ENCODE measurements at regions not wholly inside any gene's neighbourhood (a gene's known extent, or its start where the extent isn't known, plus 50 kb on each side); places are given as distances from the start of the nearest gene placed in this dataset.

GRCh38 chr6:94196891-94197290, 777.5 kb upstream of the EPHA7 start:
- H3K9me1 ChIP-seq (replicated peaks; ENCODE audit: control insufficient read depth, extremely low read depth, insufficient read depth, low read length) = no peaks in the 10 kb centered on the region
- no peaks in the 10 kb centered on the region for H3K9me3 ChIP-seq (replicated peaks; ENCODE audit: control insufficient read depth, insufficient read depth, low read length)
- ChIA-PET POLR2A (no interaction called here), CTCF (no interaction called here)
- no peak for TF ChIP-seq MYC (IDR thresholded peaks at IDR 0.05; ENCODE audit: low read depth, low read length)
- no peak for TF ChIP-seq CTCF (IDR thresholded peaks at IDR 0.05; ENCODE audit: extremely low read depth in 1 of 2, insufficient read depth in 1 of 2, low read depth in 1 of 2, low read length in 2 of 2)
- TF ChIP-seq GATA2 (IDR thresholded peaks at IDR 0.05; ENCODE audit: insufficient read depth, insufficient read length, low read depth, low read length) = no peak
- no peak for TF ChIP-seq MAX (IDR thresholded peaks at IDR 0.05; ENCODE audit: insufficient read depth, insufficient read length)
- TF ChIP-seq POLR2AphosphoS5 (IDR thresholded peaks at IDR 0.05; ENCODE audit: insufficient read depth, low read depth, low read length) = no peak
- no peak for TF ChIP-seq EZH2 (IDR thresholded peaks at IDR 0.05; ENCODE audit: borderline replicate concordance, low read depth, low read length, severe bottlenecking)
- no peak for TF ChIP-seq FOS (IDR thresholded peaks at IDR 0.05; ENCODE audit: borderline replicate concordance, insufficient read depth, low read length)
- TF ChIP-seq JUN (IDR thresholded peaks at IDR 0.05; ENCODE audit: borderline replicate concordance, insufficient read depth, insufficient read length, low read depth) = no peak
- dilution Hi-C loops (cut with MboI; ENCODE audit: extremely low pct_ligation_motif_present, low sequenced_read_pairs) (no loop called here), intact Hi-C loops (cut with micrococcal nuclease) (no loop called here)
- H3K27ac ChIP-seq (ENCODE audit: insufficient read depth, low read depth, low read length) = no peak overlapping the region
- FAIRE-seq (no peak), DNase-seq (ENCODE audit: low read depth, low spot score) (no peak)
- no peak overlapping the region for H3K4me3 ChIP-seq (replicated peaks in 1 of 3; ENCODE audit: insufficient read depth in 1 of 3, low read depth in 1 of 3, low read length in 3 of 3)
- H4K20me1 ChIP-seq (replicated peaks; ENCODE audit: control insufficient read depth, extremely low read depth, insufficient read depth, low read length) = no peaks in the 10 kb centered on the region
- no peaks in the 10 kb centered on the region for H3K4me1 ChIP-seq (ENCODE audit: control insufficient read depth, extremely low read depth, insufficient read depth, low read length)
- H2AFZ ChIP-seq (ENCODE audit: low read depth, low read length) = no peak overlapping the region
- H3K4me2 ChIP-seq (ENCODE audit: insufficient read depth, low read length) = no peak overlapping the region
- no peaks in the 10 kb centered on the region for H3K27me3 ChIP-seq (ENCODE audit: control insufficient read depth in 2 of 2, insufficient read depth in 2 of 2, low read length in 2 of 2)
- H3K9ac ChIP-seq (replicated peaks; ENCODE audit: extremely low read depth, insufficient read depth, low read length) = no peak overlapping the region
- no peaks in the 10 kb centered on the region for H3K79me2 ChIP-seq (ENCODE audit: control insufficient read depth, insufficient read depth, low read length)
- no peaks in the 10 kb centered on the region for H3K36me3 ChIP-seq (ENCODE audit: control insufficient read depth in 2 of 2, extremely low read depth in 1 of 2, insufficient read depth in 2 of 2, low read length in 2 of 2)
- BruUV-seq (replicated peaks) = no TSS peak
